Neural crest cell (in vitro differentiated cells): ENCODE measurements at regions not wholly inside any gene's neighbourhood (a gene's known extent, or its start where the extent isn't known, plus 50 kb on each side); places are given as distances from the start of the nearest gene placed in this dataset.

ENCODE experiments used
- DNase-seq: peaks from one replicate; pipeline ENCODE4 v3.0.0; 2021; ENCODE audit warnings: low read depth, mixed read lengths, low spot score
- H3K27ac Mint-ChIP-seq: one replicate; pipeline ENCODE4 v1.8.0; 2021; ENCODE audit warnings: mild to moderate bottlenecking, mixed read lengths; ENCODE audit not compliant: unreplicated experiment
- H3K27me3 Mint-ChIP-seq: 2 replicates; pipeline ENCODE4 v1.8.0; 2021; ENCODE audit warnings: low read depth, mild to moderate bottlenecking, mixed read lengths
- H3K36me3 Mint-ChIP-seq: 2 replicates; pipeline ENCODE4 v1.8.0; 2021; ENCODE audit warnings: low read depth, mild to moderate bottlenecking, mixed read lengths
- H3K4me1 Mint-ChIP-seq: 2 replicates; pipeline ENCODE4 v1.8.0; 2021; ENCODE audit warnings: mixed read lengths
- H3K4me3 Mint-ChIP-seq: one replicate; pipeline ENCODE4 v1.8.0; 2021; ENCODE audit warnings: mild to moderate bottlenecking, mixed read lengths
- H3K9me3 Mint-ChIP-seq: 2 replicates; pipeline ENCODE4 v1.8.0; 2021; ENCODE audit warnings: mixed read lengths
- TF ChIP-seq, protein P1 (sequence below): fragments of 200-600 bp; sonication (generic); conservative IDR thresholded peaks from 2 replicates; pipeline ENCODE4 v1.5.0; 2021; ENCODE audit warnings: antibody characterized with exemption, mild to moderate bottlenecking

DNA sequence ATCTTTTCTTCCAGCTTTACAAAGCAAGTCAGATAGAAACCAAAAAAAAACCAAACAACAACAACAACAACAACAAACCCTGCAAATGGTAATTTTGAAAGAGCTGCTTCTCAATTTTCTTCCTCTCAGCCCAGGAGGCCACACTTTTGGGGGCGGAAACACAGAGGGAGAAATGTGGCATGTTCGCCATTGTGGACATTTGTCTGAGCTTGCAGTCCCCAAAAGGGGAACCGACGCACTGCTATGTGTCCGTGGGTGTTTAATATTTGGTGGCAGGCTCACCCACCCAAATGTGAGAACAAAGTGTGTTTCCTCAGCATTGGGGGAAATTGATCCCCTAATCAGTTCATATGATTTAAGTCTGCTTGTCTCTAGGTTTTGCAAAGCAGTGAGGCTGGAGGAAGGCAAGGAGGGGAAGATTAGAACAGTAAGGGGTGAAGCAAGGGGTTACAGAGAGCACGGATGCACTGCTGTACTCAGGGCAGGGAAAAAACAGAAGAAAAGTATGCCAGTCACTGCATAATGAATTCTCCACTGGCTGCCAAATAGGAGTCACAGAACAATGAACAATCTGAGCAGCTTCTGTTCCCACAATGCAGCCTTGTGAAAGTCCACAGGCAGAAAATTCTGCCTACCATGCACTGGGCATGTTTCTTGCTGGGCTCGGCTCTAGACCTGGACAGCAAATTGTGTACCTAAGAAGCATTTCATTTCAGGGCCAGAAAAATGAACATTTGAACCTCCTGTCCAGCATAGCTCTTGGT lies 74.7 kb upstream of the GPM6B start:
- TF ChIP-seq, protein P1, sequence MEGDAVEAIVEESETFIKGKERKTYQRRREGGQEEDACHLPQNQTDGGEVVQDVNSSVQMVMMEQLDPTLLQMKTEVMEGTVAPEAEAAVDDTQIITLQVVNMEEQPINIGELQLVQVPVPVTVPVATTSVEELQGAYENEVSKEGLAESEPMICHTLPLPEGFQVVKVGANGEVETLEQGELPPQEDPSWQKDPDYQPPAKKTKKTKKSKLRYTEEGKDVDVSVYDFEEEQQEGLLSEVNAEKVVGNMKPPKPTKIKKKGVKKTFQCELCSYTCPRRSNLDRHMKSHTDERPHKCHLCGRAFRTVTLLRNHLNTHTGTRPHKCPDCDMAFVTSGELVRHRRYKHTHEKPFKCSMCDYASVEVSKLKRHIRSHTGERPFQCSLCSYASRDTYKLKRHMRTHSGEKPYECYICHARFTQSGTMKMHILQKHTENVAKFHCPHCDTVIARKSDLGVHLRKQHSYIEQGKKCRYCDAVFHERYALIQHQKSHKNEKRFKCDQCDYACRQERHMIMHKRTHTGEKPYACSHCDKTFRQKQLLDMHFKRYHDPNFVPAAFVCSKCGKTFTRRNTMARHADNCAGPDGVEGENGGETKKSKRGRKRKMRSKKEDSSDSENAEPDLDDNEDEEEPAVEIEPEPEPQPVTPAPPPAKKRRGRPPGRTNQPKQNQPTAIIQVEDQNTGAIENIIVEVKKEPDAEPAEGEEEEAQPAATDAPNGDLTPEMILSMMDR: no peak
- peaks cover 4% of the 10 kb centered on the region for H3K9me3 Mint-ChIP-seq
- H3K27ac Mint-ChIP-seq: peak overlapping the region; percentile 87

DNA sequence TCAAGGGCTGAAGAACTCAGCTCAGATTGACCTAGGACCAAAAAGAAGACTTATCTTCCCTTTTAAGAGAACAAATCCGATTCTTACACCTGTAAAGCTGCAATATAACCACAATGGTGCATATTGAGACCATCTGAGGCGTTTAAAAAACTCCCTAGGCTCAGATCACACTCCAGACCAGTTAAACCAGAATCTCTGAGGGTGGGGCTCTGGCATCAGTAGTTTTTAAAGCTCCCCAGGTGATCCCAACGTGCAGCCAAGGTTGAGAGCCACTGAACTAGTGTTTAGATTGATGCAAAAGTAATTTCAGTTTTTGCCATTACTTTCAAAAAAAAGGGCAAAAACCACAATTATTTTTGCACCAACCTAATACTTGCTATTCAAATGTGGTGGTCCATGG lies 73.9 kb upstream of the GPM6B start:
- no peak overlapping the region for H3K27ac Mint-ChIP-seq
- H3K4me3 Mint-ChIP-seq: no peak overlapping the region
- H3K36me3 Mint-ChIP-seq: peaks cover 3% of the 10 kb centered on the region
- TF ChIP-seq, protein P1: no peak
- H3K4me1 Mint-ChIP-seq: peaks cover 49% of the 10 kb centered on the region
- no peak for DNase-seq
- no peaks in the 10 kb centered on the region for H3K27me3 Mint-ChIP-seq
- H3K9me3 Mint-ChIP-seq: peaks cover 4% of the 10 kb centered on the region

More for the DNA sequence above, 74.7 kb upstream of the GPM6B start:
- Mint-ChIP-seq H3K4me3 (peak overlapping the region; percentile 56), H3K36me3 (peaks cover 3% of the 10 kb centered on the region), H3K27me3 (no peaks in the 10 kb centered on the region), H3K4me1 (peaks cover 49% of the 10 kb centered on the region)
- no peak for DNase-seq

DNA sequence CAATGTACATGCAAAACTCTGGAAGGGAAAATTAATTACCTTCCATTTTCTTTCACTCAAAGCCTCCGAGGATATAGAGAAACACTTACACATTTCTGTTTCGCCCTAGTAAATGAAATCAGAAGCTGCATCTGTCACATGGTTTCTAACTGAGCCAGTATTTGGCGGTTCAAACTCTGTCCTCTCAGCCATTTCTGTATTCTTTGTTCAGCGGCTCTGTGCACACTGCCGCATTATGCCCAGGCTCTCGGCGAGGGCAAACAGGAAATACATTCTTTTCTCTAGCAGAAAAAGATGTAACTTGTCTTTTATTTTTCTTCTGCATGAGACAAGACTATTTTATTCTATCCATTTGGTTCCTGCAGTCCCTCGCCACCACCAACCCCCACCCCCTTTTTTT lies 71.4 kb upstream of the GPM6B start:
- Mint-ChIP-seq H3K9me3 (peaks cover 4% of the 10 kb centered on the region), H3K36me3 (peaks cover 3% of the 10 kb centered on the region), H3K4me1 (peaks cover 49% of the 10 kb centered on the region), H3K27ac (peak overlapping the region; percentile 93), H3K4me3 (peak overlapping the region; percentile 62), H3K27me3 (no peaks in the 10 kb centered on the region)
- no peak for DNase-seq
- TF ChIP-seq, protein P1: no peak

DNA sequence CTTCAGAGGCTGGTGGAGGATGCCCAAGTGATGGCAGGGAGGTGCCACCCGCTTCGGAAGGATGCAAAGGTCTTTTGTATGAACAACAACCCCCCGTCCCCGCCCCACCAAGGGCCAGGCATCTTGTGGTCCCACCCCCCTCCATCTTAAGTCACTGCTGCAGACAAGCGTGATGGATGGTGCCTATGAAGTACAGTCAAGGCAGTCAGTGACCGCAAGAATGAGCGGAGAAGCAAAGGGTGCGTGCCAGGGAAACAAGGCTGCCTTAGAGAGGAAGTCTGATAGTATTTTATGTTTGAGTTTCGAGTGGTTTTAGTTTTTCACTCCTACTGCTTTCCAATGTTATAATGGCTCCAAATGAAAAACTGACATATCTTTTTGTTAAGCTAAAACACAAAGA lies 68.7 kb upstream of the GPM6B start:
- peaks cover 6% of the 10 kb centered on the region for H3K9me3 Mint-ChIP-seq
- H3K36me3 Mint-ChIP-seq: peaks cover 3% of the 10 kb centered on the region
- H3K27me3 Mint-ChIP-seq: no peaks in the 10 kb centered on the region
- TF ChIP-seq, protein P1: no peak
- peaks cover 35% of the 10 kb centered on the region for H3K4me1 Mint-ChIP-seq
- no peak for DNase-seq
- no peak overlapping the region for H3K27ac Mint-ChIP-seq
- no peak overlapping the region for H3K4me3 Mint-ChIP-seq

DNA sequence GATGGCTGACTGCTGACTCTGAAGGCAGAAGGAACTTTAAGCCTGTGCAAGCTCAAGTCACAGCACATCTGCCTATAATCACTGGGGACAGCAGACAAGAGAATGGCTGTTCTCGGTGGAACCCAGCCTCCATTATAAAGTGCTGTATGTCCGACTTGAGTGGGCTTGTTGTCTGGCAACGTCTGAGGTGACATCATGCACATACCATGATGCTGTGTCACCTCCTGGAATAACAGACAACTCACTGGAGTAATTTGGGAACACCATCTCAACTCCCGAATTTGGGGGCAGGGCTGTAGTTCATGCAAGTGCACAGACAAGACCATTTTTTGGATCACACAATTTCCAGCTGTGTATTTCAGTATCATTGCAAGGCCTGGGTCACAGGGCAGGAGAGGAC lies 59.8 kb upstream of the GPM6B start:
- H3K27ac Mint-ChIP-seq: peak overlapping the region; percentile 50
- peak overlapping the region; percentile 61 for H3K4me3 Mint-ChIP-seq
- H3K27me3 Mint-ChIP-seq: no peaks in the 10 kb centered on the region
- peaks cover 32% of the 10 kb centered on the region for H3K4me1 Mint-ChIP-seq
- peaks cover 16% of the 10 kb centered on the region for H3K36me3 Mint-ChIP-seq
- peaks cover 17% of the 10 kb centered on the region for H3K9me3 Mint-ChIP-seq
- DNase-seq: no peak
- TF ChIP-seq, protein P1: no peak
